ENCODE measurements at regions not wholly inside any gene's neighbourhood (a gene's known extent, or its start where the extent isn't known, plus 50 kb on each side); places are given as distances from the start of the nearest gene placed in this dataset.

DNA sequence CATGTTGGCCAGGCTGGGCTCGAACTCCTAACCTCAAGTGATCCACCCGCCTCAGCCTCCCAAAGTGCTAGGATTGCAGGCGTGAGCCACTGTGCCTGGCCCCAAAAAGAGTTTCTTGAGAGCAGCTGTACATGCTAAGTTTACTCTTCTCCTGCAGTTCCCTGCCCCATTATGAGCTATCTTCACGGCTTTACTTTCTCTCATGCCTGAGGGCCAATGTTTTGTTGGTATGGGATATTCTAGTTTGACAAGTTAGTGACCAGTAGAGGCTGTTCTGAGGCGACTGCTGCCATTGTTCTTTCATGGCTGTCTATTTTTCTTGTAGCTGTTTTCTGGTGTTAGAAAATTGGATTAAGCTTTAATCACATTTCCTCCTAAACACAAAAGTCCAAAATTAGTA lies 78.0 kb upstream of the STX18 start:
- no peak for DNase-seq (ENCODE audit: low read depth)
- no peak for TF ChIP-seq CTCF (IDR thresholded peaks at IDR 0.05; ENCODE audit: insufficient read depth, low read depth, low read length, missing control alignments)
- H3K4me3 ChIP-seq (ENCODE audit: low read depth, low read length), result no peak overlapping the region

DNA sequence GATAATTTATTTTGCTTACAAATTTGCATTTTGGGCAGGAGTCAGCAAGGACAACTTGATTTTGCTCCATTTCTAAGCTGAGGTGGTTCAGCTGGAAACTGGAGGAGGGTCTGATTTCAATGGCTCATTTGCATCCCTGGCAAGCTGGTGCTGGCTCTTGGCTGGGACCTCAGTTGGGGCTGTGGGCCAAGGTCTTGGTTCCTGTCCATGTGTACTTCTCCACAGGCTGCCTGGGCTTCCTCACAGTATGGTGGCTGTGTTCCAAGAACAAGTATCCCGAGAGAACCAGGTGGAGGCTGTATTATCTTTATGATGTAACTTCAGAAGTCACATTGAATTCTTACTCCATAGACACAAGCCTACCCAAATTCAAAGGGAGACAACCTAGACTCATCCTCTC lies 77.0 kb upstream of the STX18 start:
- H3K4me3 ChIP-seq (ENCODE audit: low read depth, low read length), result no peak overlapping the region
- TF ChIP-seq CTCF (IDR thresholded peaks at IDR 0.05; ENCODE audit: insufficient read depth, low read depth, low read length, missing control alignments), result no peak
- no peak for DNase-seq (ENCODE audit: low read depth)

- no peak for DNase-seq (ENCODE audit: low read depth)
- TF ChIP-seq CTCF (IDR thresholded peaks at IDR 0.05; ENCODE audit: insufficient read depth, low read depth, low read length, missing control alignments), result no peak
- H3K4me3 ChIP-seq (ENCODE audit: low read depth, low read length), result no peak overlapping the region
Observed at GRCh38 chr4:4614925-4615678, 73.3 kb upstream of the STX18 start.

- no peak overlapping the region for H3K4me3 ChIP-seq (ENCODE audit: low read depth, low read length)
- no peak for DNase-seq (ENCODE audit: low read depth)
- no peak for TF ChIP-seq CTCF (IDR thresholded peaks at IDR 0.05; ENCODE audit: insufficient read depth, low read depth, low read length, missing control alignments)
Observed at GRCh38 chr4:4613641-4614286, 71.9 kb upstream of the STX18 start.

DNA sequence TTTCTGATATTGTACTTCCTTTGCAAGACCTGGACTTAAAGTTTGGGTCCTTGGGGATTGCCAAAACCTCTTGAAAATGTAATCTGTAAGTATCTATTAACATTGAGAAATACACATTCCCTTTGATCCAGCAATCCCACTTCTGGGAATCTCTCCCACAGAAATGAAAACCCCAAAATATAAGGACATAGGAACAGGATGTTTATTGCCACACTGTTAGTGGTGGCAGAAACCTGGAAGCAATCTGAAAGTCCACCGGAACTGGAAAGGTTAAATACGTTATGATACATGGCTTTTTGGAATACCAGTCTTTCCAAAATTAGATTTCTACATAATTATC lies 71.2 kb upstream of the STX18 start:
- H3K4me3 ChIP-seq (ENCODE audit: low read depth, low read length), result no peak overlapping the region
- no peak for DNase-seq (ENCODE audit: low read depth)
- TF ChIP-seq CTCF (IDR thresholded peaks at IDR 0.05; ENCODE audit: insufficient read depth, low read depth, low read length, missing control alignments), result no peak

DNA sequence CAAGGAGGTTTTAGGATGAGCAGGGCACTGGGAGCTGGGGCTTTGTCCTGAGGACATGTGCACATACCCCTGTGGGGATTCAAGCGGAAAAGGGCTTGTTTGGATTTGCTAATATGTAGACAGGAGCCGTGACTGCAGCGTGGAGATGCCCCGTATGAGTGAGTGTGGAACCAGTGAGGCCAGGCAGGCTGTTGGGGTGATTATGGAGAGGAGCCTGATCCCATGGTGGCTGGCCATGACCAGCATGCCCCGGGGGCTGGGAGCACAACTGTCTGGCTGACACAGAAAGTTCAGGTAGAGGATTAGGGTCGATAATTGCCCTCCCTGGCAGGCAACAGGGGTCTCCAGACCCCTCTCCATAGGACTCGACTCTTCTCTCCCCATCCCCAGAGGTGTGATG lies 68.8 kb upstream of the STX18 start:
- DNase-seq (ENCODE audit: low read depth), result no peak
- TF ChIP-seq CTCF (IDR thresholded peaks at IDR 0.05; ENCODE audit: insufficient read depth, low read depth, low read length, missing control alignments), result no peak
- no peak overlapping the region for H3K4me3 ChIP-seq (ENCODE audit: low read depth, low read length)
